ENCODE measurements at regions not wholly inside any gene's neighbourhood (a gene's known extent, or its start where the extent isn't known, plus 50 kb on each side); places are given as distances from the start of the nearest gene placed in this dataset.

DNA sequence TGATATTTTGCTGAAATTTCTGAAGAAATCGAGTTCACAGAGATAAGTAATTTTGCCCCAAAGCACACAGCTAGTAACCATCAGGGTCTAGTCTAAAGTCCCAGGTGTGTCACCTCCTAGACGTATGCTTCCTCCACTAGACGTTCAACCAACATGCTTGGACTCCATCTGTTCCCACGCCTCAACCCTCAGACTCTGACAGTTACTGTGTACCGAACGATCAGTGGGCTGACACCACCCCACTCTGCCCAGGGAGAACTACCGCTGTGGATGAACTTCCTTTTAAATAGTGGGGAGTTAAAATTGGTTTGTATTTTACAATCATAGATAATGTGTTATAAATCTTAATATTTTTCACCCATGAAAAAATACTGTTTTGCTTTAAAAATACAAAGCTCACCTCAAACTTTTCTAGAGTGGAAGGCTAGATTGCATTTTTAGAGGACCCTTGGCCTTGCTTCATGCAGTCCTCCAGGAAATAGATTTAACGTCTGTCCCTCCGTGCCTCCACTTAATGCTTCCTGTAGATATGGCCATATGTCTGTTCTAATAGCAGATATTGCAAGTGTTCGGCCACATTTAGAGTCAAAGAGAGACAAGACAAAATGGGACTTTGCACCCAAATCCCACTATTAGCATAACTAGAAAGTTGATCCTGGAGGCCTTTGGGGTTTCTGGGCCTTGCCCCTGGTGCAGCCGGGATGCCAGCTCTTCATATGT is 91.4 kb upstream of the ZPBP start:
- Histone ChIP-seq H3K36me3 (ENCODE audit: control insufficient read depth in 2 of 2, extremely low read depth in 1 of 2, insufficient read depth in 2 of 2, low read length in 2 of 2) (no peaks in the 10 kb centered on the region), H3K4me3 (replicated peaks in 1 of 3; ENCODE audit: insufficient read depth in 1 of 3, low read depth in 1 of 3, low read length in 3 of 3) (no peak overlapping the region), H3K9me1 (replicated peaks; ENCODE audit: control insufficient read depth, extremely low read depth, insufficient read depth, low read length) (no peaks in the 10 kb centered on the region), H3K27me3 (ENCODE audit: control insufficient read depth in 2 of 2, insufficient read depth in 2 of 2, low read length in 2 of 2) (no peaks in the 10 kb centered on the region), H3K79me2 (ENCODE audit: control insufficient read depth, insufficient read depth, low read length) (no peaks in the 10 kb centered on the region), H4K20me1 (replicated peaks; ENCODE audit: control insufficient read depth, extremely low read depth, insufficient read depth, low read length) (no peaks in the 10 kb centered on the region), H3K27ac (ENCODE audit: insufficient read depth, low read depth, low read length) (no peak overlapping the region), H2AFZ (ENCODE audit: low read depth, low read length) (no peak overlapping the region), H3K4me1 (ENCODE audit: control insufficient read depth, extremely low read depth, insufficient read depth, low read length) (no peaks in the 10 kb centered on the region), H3K4me2 (ENCODE audit: insufficient read depth, low read length) (no peak overlapping the region), H3K9ac (replicated peaks; ENCODE audit: extremely low read depth, insufficient read depth, low read length) (no peak overlapping the region), H3K9me3 (replicated peaks; ENCODE audit: control insufficient read depth, insufficient read depth, low read length) (no peaks in the 10 kb centered on the region)
- FAIRE-seq, result no peak
- ChIA-PET CTCF (interaction anchor here (2.0 kb wide), 1 partner anchor 976 kb away, joined by 7 read pairs; no protein-coding TSS in a partner anchor), POLR2A (no interaction called here)
- DNase-seq (ENCODE audit: low read depth, low spot score), result no peak
- intact Hi-C loops (cut with micrococcal nuclease), result no loop called here
- TF ChIP-seq JUN (IDR thresholded peaks at IDR 0.05; ENCODE audit: borderline replicate concordance, insufficient read depth, insufficient read length, low read depth) (no peak), GATA2 (IDR thresholded peaks at IDR 0.05; ENCODE audit: insufficient read depth, insufficient read length, low read depth, low read length) (no peak), EZH2 (IDR thresholded peaks at IDR 0.05; ENCODE audit: borderline replicate concordance, low read depth, low read length, severe bottlenecking) (no peak), MYC (IDR thresholded peaks at IDR 0.05; ENCODE audit: low read depth, low read length) (no peak), FOS (IDR thresholded peaks at IDR 0.05; ENCODE audit: borderline replicate concordance, insufficient read depth, low read length) (no peak), POLR2AphosphoS5 (IDR thresholded peaks at IDR 0.05; ENCODE audit: insufficient read depth, low read depth, low read length) (no peak), POLR2A (IDR thresholded peaks at IDR 0.05; ENCODE audit: low read depth, low read length) (no peak)
- TF ChIP-seq, protein P1, sequence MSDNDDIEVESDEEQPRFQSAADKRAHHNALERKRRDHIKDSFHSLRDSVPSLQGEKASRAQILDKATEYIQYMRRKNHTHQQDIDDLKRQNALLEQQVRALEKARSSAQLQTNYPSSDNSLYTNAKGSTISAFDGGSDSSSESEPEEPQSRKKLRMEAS (IDR thresholded peaks at IDR 0.05; ENCODE audit: insufficient read depth, insufficient read length), result no peak
- TF ChIP-seq, protein P2, sequence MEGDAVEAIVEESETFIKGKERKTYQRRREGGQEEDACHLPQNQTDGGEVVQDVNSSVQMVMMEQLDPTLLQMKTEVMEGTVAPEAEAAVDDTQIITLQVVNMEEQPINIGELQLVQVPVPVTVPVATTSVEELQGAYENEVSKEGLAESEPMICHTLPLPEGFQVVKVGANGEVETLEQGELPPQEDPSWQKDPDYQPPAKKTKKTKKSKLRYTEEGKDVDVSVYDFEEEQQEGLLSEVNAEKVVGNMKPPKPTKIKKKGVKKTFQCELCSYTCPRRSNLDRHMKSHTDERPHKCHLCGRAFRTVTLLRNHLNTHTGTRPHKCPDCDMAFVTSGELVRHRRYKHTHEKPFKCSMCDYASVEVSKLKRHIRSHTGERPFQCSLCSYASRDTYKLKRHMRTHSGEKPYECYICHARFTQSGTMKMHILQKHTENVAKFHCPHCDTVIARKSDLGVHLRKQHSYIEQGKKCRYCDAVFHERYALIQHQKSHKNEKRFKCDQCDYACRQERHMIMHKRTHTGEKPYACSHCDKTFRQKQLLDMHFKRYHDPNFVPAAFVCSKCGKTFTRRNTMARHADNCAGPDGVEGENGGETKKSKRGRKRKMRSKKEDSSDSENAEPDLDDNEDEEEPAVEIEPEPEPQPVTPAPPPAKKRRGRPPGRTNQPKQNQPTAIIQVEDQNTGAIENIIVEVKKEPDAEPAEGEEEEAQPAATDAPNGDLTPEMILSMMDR (IDR thresholded peaks at IDR 0.05; ENCODE audit: extremely low read depth in 1 of 2, insufficient read depth in 1 of 2, low read depth in 1 of 2, low read length in 2 of 2), result no peak
- dilution Hi-C loops (cut with MboI; ENCODE audit: extremely low pct_ligation_motif_present, low sequenced_read_pairs), result no loop called here
- no TSS peak for BruUV-seq (replicated peaks)

Data from endothelial cell of umbilical vein (primary cell).